B cell (primary cell): ENCODE measurements at regions not wholly inside any gene's neighbourhood (a gene's known extent, or its start where the extent isn't known, plus 50 kb on each side); places are given as distances from the start of the nearest gene placed in this dataset.

Experiments
- ATAC-seq: fragments of 200-7000 bp; cut with Tn5 transposase; one replicate; pipeline ENCODE4 v1.10.0; 2021; ENCODE audit warnings: low read depth, mild to moderate bottlenecking, moderate number of reproducible peaks, moderate library complexity
- CTCF ChIA-PET: fragments of 350-600 bp; sonication (Branson Sonifier 250); formaldehyde crosslinking; loops from one replicate; lab custom pipeline; 2021; ENCODE audit warnings: antibody characterized with exemption, inconsistent platforms; lab: Charles Lee
- POLR2A ChIA-PET: fragments of 350-600 bp; sonication (Branson Sonifier 250); formaldehyde crosslinking; loops from one replicate; lab custom pipeline; 2021; ENCODE audit warnings: antibody characterized with exemption; lab: Charles Lee
- DNase-seq: peaks from one replicate; pipeline ENCODE4 v3.0.0; 2013
- H2AFZ ChIP-seq: 2 replicates; pipeline ENCODE4 v1.6.1; 2012; ENCODE audit warnings: mild to moderate bottlenecking, low read depth, low read length; ENCODE audit not compliant: insufficient read depth, poor library complexity, severe bottlenecking
- H3K27ac ChIP-seq, 2 donors: 1 replicate in 1 of 2; 2 replicates in 1 of 2; pipeline ENCODE4 v1.5.1; 2012 to 2013; ENCODE audit warnings: low read length in 2 of 2, mild to moderate bottlenecking in 2 of 2, moderate library complexity in 1 of 2
- H3K27me3 ChIP-seq, 4 experiments: fragments of 200-600 bp in 1 of 4; sonication (generic) in 1 of 4; replicated peaks in 1 of 4; 1 replicate in 2 of 4; 2 replicates in 2 of 4; pipeline versions ENCODE4 v1.6.1 to v1.7.0; 2013 to 2016; ENCODE audit warnings: low read length in 3 of 4, mild to moderate bottlenecking in 2 of 4, mixed read lengths in 1 of 4, moderate library complexity in 1 of 4; ENCODE audit not compliant: insufficient read depth in 4 of 4, control insufficient read depth in 3 of 4; ENCODE audit errors: control extremely low read depth in 1 of 4
- H3K36me3 ChIP-seq, 2 experiments: replicated peaks in 1 of 2; 1 replicate in 1 of 2; 2 replicates in 1 of 2; pipeline versions ENCODE4 v1.6.1 to v1.7.1; 2013; ENCODE audit warnings: low read length in 1 of 2; ENCODE audit not compliant: insufficient read depth in 2 of 2, control insufficient read depth in 1 of 2; ENCODE audit errors: control extremely low read depth in 1 of 2, extremely low read depth in 1 of 2
- H3K4me1 ChIP-seq, 2 donors: fragments of 200-600 bp in 1 of 2; sonication (generic) in 1 of 2; 1 replicate in 1 of 2; 2 replicates in 1 of 2; pipeline versions ENCODE4 v1.5.1 to v1.6.1; 2013 to 2017; ENCODE audit warnings: low read length in 2 of 2; ENCODE audit not compliant: control insufficient read depth in 2 of 2, insufficient read depth in 2 of 2
- H3K4me2 ChIP-seq: replicated peaks from 2 replicates; pipeline ENCODE3; 2012; ENCODE audit warnings: mild to moderate bottlenecking, low read depth, low read length; ENCODE audit not compliant: poor library complexity, severe bottlenecking
- H3K4me3 ChIP-seq, 5 experiments: fragments of 200-600 bp in 1 of 5; sonication (generic) in 1 of 5; 1 replicate in 3 of 5; 2 replicates in 2 of 5; pipeline versions ENCODE4 v1.5.1 to v1.7.0; 2011 to 2016; ENCODE audit warnings: low read length in 4 of 5, mild to moderate bottlenecking in 4 of 5, low read depth in 2 of 5, control low read depth in 1 of 5, moderate library complexity in 1 of 5; ENCODE audit not compliant: insufficient read depth in 1 of 5; ENCODE audit errors: control extremely low read depth in 1 of 5, extremely low read depth in 1 of 5
- H3K79me2 ChIP-seq: fragments of 200-600 bp; sonication (generic); one replicate; pipeline ENCODE4 v1.6.0; 2016; ENCODE audit warnings: low read length; ENCODE audit not compliant: control insufficient read depth, insufficient read depth
- H3K9ac ChIP-seq: fragments of 200-600 bp; sonication (generic); 2 replicates; pipeline ENCODE4 v1.6.1; 2017; ENCODE audit warnings: mild to moderate bottlenecking, low read length, moderate library complexity
- H3K9me3 ChIP-seq, 3 donors: one replicate each; pipeline versions ENCODE4 v1.6.1 to v1.7.1; 2013; ENCODE audit warnings: low read length in 2 of 3; ENCODE audit not compliant: control insufficient read depth in 2 of 3, insufficient read depth in 1 of 3; ENCODE audit errors: control extremely low read depth in 1 of 3
- H4K20me1 ChIP-seq: 2 replicates; pipeline ENCODE4 v1.6.0; 2012; ENCODE audit warnings: mild to moderate bottlenecking, low read length; ENCODE audit not compliant: insufficient read depth, control insufficient read depth, poor library complexity, severe bottlenecking
- H3K27ac Mint-ChIP-seq: one replicate; pipeline ENCODE4 v1.8.0; 2021; ENCODE audit warnings: mixed read lengths
- H3K27me3 Mint-ChIP-seq: one replicate; pipeline ENCODE4 v1.8.0; 2021; ENCODE audit warnings: mixed read lengths
- H3K4me1 Mint-ChIP-seq: one replicate; pipeline ENCODE4 v1.8.0; 2021; ENCODE audit warnings: mixed read lengths
- H3K4me3 Mint-ChIP-seq: one replicate; pipeline ENCODE4 v1.8.0; 2021; ENCODE audit warnings: mixed read lengths
- H3K9me3 Mint-ChIP-seq: one replicate; pipeline ENCODE4 v1.8.0; 2022; ENCODE audit warnings: mixed read lengths; ENCODE audit not compliant: insufficient read depth
- EZH2 ChIP-seq: IDR thresholded peaks from 2 replicates; pipeline ENCODE4 v1.6.1; 2012; ENCODE audit warnings: borderline replicate concordance, low read depth, mild to moderate bottlenecking, moderate library complexity, low read length; ENCODE audit not compliant: insufficient read depth, poor library complexity, severe bottlenecking
- WGBS: methylation state at CpG from one replicate; pipeline ENCODE4 v1.1.5; 2013; ENCODE audit warnings: missing lambda C conversion rate; ENCODE audit not compliant: insufficient coverage; 5-methylcytosine and 5-hydroxymethylcytosine counted together
- intact Hi-C: fragments of 100-400 bp; cut with micrococcal nuclease; formaldehyde crosslinking; loops from one replicate; pipeline ENCODE4 v1.10.0; 2022
- TF ChIP-seq, protein P1 (sequence below): fragments of 200-600 bp; IDR thresholded peaks from one replicate; pipeline ENCODE4 v1.8.0; 2022; ENCODE audit warnings: antibody characterized with exemption, mild to moderate bottlenecking

DNA sequence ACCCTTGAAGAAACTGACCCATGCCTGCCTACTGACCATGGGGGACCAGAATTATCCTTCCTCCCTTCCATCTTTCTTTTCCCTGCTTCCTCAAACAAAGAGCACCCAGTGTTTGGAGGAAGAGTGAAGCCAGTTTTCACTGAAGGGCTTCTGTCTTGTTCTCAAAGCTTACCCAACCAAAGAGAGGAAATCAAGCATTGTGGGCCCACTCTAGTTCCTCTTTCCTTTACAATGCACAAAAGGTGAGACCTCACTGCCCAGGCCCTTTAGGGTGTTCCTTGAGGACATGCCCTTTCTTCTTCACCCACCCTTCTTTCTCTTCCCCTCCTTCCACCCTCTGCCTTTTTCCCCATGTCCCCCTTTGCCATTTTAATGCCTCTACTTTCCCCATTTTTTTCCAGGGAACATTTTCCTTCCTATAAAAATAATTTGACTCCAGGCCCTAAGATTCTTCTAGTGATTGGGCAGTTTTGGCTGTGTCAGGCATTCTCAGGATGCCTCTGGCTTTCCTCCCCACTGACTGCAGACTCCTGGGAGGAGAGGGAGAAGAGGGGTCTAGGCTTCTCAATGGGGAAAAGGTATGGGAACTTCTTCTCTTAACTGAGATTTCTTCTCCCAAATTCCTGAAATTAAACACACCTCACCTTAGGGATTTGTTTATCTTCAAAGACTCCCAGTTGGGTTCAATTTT lies 126.6 kb upstream of the RMDN2 start:
- H3K4me3 ChIP-seq: no peak overlapping the region
- H2AFZ ChIP-seq: no peak overlapping the region
- no peaks in the 10 kb centered on the region for H3K27me3 ChIP-seq
- H3K4me1 ChIP-seq: peaks cover 9 to 11% of the 10 kb centered on the region in 2 donors
- H3K27ac ChIP-seq: no peak overlapping the region
- TF ChIP-seq, protein P1, sequence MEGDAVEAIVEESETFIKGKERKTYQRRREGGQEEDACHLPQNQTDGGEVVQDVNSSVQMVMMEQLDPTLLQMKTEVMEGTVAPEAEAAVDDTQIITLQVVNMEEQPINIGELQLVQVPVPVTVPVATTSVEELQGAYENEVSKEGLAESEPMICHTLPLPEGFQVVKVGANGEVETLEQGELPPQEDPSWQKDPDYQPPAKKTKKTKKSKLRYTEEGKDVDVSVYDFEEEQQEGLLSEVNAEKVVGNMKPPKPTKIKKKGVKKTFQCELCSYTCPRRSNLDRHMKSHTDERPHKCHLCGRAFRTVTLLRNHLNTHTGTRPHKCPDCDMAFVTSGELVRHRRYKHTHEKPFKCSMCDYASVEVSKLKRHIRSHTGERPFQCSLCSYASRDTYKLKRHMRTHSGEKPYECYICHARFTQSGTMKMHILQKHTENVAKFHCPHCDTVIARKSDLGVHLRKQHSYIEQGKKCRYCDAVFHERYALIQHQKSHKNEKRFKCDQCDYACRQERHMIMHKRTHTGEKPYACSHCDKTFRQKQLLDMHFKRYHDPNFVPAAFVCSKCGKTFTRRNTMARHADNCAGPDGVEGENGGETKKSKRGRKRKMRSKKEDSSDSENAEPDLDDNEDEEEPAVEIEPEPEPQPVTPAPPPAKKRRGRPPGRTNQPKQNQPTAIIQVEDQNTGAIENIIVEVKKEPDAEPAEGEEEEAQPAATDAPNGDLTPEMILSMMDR: no peak
- TF ChIP-seq EZH2: no peak
- Mint-ChIP-seq H3K27me3 (peaks cover 4% of the 10 kb centered on the region), H3K4me1 (peaks cover 10% of the 10 kb centered on the region), H3K9me3 (no peaks in the 10 kb centered on the region), H3K4me3 (no peak overlapping the region), H3K27ac (peak overlapping the region; percentile 6)
- intact Hi-C loops: no loop called here
- no peak overlapping the region for H3K4me2 ChIP-seq
- H3K9me3 ChIP-seq: no peaks in the 10 kb centered on the region
- no peaks in the 10 kb centered on the region for H3K79me2 ChIP-seq
- no peak for ATAC-seq
- POLR2A ChIA-PET: no interaction called here
- no peak overlapping the region for H3K9ac ChIP-seq
- CTCF ChIA-PET: interaction anchor here (1.0 to 1.3 kb wide), 2 partner anchors 34 to 403 kb away, joined by 3 read pairs; no protein-coding TSS in a partner anchor
- H4K20me1 ChIP-seq: no peaks in the 10 kb centered on the region
- H3K36me3 ChIP-seq: no peaks in the 10 kb centered on the region
- peak; percentile 62 for DNase-seq

GRCh38 chr2:37800176-37800858 lies 124.8 kb upstream of the RMDN2 start:
- no peak overlapping the region for H3K9ac ChIP-seq
- CTCF ChIA-PET: no interaction called here
- TF ChIP-seq, protein P1: no peak
- no peak for TF ChIP-seq EZH2

More at GRCh38 chr2:37800176-37800858, 124.8 kb upstream of the RMDN2 start:
- Mint-ChIP-seq H3K4me3 (no peak overlapping the region), H3K4me1 (peaks cover 10% of the 10 kb centered on the region), H3K27me3 (no peaks in the 10 kb centered on the region), H3K9me3 (no peaks in the 10 kb centered on the region), H3K27ac (no peak overlapping the region)
- Histone ChIP-seq H3K27ac (no peak overlapping the region), H3K4me3 (no peak overlapping the region), H3K27me3 (no peaks in the 10 kb centered on the region), H3K4me1 (peaks cover 9 to 11% of the 10 kb centered on the region in 2 donors), H3K36me3 (no peaks in the 10 kb centered on the region), H3K4me2 (no peak overlapping the region), H4K20me1 (no peaks in the 10 kb centered on the region), H3K9me3 (no peaks in the 10 kb centered on the region), H2AFZ (no peak overlapping the region), H3K79me2 (no peaks in the 10 kb centered on the region)
- intact Hi-C loops: no loop called here
- 100% methylated on average over 1 of the region's 2 CpGs for WGBS
- POLR2A ChIA-PET: no interaction called here
- ATAC-seq (no peak), DNase-seq (no peak)
